ENCODE measurements at regions not wholly inside any gene's neighbourhood (a gene's known extent, or its start where the extent isn't known, plus 50 kb on each side); places are given as distances from the start of the nearest gene placed in this dataset.

- TF ChIP-seq CTCF (IDR thresholded peaks at IDR 0.05) (no peak), EP300 (IDR thresholded peaks at IDR 0.05) (no peak), POLR2A (IDR thresholded peaks at IDR 0.05) (no peak)
Observed at GRCh38 chr9:107603281-107603680, 113.7 kb upstream of the KLF4 start.
